ENCODE measurements at regions not wholly inside any gene's neighbourhood (a gene's known extent, or its start where the extent isn't known, plus 50 kb on each side); places are given as distances from the start of the nearest gene placed in this dataset.

GRCh38 chr18:76202322-76202721 lies 292.7 kb downstream of the ZNF516 start:
- no peak for DNase-seq (ENCODE audit: low read depth, low spot score)

DNA sequence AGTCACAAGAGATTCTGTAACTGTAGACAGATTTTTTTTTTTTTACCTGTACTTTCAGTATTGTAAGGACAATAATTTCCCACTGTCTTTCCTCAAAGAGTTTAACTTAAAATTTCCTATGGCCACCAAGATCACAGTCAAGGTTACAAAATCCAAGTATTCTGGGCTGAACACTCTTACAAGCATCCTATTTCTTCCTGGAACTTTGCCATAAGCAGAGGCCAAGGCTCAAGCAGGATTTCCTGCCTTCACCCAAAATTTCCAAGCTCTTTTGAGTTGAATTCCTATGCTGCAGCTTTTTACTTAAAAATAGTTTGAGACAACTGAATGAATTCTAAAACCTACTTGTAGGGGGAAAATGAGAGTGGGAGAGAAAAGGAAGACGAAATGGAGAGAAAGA lies 299.4 kb downstream of the ZNF516 start:
- no peak for DNase-seq (ENCODE audit: low read depth, low spot score)

DNA sequence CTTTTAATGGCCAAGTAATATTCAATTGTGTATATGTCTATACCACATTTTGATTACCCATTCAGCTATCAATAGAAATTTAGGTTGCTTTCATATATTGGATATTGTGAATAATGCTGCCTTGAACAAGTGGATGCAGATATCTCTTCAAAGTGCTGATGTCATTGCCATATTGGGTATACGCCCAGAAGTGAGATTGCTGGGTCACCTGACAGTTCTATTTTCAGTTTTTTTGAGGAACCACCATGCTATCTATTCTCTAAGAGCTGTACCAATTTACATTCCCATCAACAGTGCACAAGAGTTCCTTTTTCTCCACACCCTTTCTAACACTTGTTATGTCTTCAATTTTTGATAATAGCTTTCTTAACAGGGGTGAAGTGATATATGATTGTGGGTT lies 306.9 kb downstream of the ZNF516 start:
- DNase-seq (ENCODE audit: low read depth, low spot score) = no peak

- no peak for DNase-seq (ENCODE audit: low read depth, low spot score)
Measured at GRCh38 chr18:76179257-76179656, 315.8 kb downstream of the ZNF516 start.

DNA sequence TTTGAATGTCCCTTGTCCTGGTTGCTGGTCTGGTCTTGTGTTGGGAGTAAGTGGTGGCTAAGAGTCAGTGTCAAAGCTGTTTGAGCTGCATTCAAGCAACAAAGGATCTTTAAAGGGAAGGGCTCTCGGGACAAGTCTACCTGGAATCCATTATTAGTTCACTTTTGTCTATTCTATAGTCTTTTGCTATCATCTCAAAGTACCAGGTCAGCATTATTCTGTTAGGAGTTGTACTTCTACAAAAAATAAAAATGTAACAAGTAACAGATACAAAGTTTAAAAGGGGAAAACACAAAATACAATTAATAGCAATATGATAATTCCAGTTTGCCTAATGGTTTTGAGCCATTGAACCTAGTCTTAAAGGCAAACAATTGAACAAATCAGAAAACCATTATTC lies 317.9 kb downstream of the ZNF516 start:
- no peak for DNase-seq (ENCODE audit: low read depth, low spot score)

DNA sequence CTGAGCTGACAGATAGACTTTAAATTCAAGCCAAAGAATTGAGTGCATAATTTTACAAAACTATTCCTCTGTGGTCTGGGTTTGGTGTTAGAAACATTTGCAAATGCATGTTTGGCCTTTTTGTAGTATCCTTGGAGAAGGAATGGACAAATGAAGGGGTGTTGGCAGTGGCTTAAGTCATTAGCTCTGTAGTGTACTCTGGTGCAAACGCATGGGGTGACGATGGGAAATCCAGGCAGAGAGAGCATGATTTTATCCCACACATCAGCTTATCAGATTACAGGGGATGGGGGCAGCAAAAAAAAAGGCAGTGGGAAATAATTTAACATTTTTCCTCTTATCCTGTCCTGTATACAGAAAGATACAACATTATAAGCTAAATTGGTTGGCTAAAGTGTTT lies 320.6 kb downstream of the ZNF516 start:
- no peak for DNase-seq (ENCODE audit: low read depth, low spot score)

DNA sequence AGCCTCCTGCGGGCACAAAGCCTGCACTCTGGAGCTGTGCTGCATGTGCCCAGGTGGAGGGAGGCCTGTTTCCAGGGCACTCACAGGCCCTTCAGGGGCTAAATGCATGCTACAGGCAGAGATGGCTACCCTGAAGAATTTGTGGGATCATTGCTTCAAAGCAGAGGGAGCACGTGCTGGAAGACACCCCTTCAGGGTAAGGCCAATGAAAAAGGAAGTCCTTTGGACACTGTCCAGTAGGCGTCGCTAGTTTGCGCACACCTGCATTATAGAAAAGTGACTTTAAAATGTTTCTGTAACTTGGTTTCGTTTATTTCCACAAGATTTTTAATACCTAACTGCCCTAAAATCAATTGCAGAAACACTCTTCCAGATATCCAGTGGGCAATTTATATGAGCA lies 325.3 kb downstream of the ZNF516 start:
- no peak for DNase-seq (ENCODE audit: low read depth, low spot score)

- no peak for DNase-seq (ENCODE audit: low read depth, low spot score)
Measured at GRCh38 chr18:76167845-76168621, 327.0 kb downstream of the ZNF516 start.

- no peak for DNase-seq (ENCODE audit: low read depth, low spot score)
Measured at GRCh38 chr18:76167410-76167809, 327.6 kb downstream of the ZNF516 start.

DNA sequence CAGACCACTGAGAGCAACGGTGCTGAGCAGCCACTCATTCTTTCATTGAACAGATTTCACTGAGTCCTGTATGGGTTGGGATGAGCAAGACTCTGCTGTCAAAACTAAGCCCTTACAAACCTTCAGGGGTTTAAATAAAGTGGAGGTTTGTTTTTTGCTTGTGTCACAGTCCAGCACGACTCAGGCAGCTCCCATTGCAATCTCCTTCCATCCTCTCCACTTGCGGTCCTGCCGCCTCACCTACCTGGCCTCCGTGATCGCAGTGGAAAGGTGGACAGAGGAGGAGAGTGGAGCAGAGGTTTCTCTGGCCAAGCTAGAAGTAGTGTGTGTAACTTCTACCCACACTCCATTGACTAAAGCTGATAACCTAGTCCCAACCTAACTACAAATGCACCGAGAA lies 332.2 kb downstream of the ZNF516 start:
- no peak for DNase-seq (ENCODE audit: low read depth, low spot score)

- no peak for DNase-seq (ENCODE audit: low read depth, low spot score)
Measured at GRCh38 chr18:76161983-76162382, 333.1 kb downstream of the ZNF516 start.

DNA sequence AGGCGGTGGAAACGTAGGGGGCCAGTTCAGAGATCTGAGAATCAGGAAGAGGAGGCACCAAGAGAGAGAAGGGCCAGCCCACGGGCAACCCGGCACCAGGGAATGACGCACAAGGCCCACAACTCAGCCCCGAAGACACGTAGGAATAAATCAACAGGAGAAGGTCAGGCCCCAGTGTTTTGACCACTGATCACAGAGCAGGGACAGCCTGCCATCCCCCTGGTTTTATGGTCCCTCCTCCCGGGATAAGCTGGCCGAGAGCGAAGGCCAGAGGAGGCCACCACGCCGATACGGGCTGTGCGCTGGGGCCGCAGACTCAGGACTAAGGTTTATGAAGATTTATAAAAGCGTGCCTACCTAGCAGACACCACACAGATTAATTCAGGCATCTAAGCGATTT lies 341.4 kb downstream of the ZNF516 start:
- DNase-seq (ENCODE audit: low read depth, low spot score) = no peak

DNA sequence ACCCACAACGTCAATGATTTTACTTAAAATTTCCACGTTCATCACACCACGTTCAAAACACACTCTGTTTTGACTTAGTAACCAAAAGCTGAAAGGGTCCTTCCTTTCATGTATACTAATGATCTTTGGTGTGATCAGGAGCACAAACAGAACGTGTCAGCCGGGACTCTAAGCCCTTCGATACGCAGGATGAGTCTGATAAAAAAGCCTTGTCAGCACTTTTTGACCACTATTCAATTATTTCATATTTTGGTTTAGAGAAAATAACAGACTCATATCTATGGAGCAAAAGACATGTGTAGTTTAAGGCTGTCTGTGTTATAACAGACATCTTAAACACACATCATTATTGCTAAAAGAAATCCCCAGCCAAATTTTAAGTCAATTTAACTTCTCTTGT lies 345.3 kb downstream of the ZNF516 start:
- DNase-seq (ENCODE audit: low read depth, low spot score) = no peak

DNA sequence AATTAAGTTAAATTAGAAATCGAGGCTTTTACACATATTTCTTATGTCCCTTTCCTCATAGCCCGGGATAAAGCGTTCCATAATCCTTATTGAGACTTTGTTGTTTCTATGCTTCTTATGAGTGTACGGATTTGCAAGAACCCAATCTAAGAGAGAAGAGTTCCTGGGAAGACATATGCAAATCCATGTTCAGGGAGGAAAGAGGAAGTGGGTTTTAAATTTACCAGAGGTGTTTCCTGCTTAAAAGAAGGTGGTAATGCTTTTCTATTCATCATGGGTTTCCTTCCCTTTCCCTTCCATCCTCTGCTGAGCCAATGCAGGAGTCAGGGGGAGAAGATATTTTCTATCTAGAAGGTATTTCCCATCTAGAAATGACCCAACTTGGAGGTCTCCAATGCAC lies 345.8 kb downstream of the ZNF516 start:
- no peak for DNase-seq (ENCODE audit: low read depth, low spot score)

- no peak for DNase-seq (ENCODE audit: low read depth, low spot score)
Measured at GRCh38 chr18:76145521-76146376, 349.3 kb downstream of the ZNF516 start.

GRCh38 chr18:76144844-76145243 lies 350.2 kb downstream of the ZNF516 start:
- no peak for DNase-seq (ENCODE audit: low read depth, low spot score)

GRCh38 chr18:76142611-76143010 lies 352.4 kb downstream of the ZNF516 start:
- no peak for DNase-seq (ENCODE audit: low read depth, low spot score)

DNA sequence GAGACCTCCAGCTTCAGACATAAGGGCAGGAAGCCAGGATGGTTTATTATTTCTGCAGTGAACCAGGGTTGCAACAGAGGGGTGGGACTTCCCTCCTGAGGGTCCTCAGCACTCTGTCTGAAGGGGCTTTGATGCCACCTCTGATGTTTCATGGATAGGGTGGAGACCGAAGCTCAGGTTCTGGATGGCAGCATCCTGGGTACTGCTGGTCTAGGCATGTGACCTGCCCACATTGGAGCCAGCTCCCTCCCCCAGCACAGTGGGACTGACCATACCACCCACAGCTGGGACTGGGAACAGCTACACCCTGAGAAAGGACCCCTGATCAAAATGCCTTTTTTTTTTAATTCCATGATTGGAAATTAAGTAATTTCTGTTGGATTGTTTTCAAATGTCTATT lies 355.2 kb downstream of the ZNF516 start:
- DNase-seq (ENCODE audit: low read depth, low spot score) = no peak

DNA sequence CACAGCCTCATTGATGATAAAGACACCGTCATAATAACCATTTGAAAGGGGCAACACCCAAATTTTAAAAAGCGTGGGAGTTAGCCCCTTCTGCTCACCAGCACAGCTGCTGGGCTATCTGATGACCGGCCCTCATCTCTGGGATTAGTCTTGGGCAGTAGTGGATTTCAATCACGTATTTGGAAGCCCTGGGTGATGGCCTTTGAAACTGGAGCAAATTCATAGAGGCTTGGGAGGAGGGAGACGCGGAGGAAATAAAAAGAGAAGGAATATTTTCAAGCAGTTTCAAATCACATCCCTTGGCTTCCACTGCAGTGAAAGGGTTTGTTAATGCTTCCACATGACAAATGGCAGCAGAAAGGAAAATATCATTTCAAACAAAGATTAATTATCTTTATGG lies 357.8 kb downstream of the ZNF516 start:
- DNase-seq (ENCODE audit: low read depth, low spot score) = no peak

DNA sequence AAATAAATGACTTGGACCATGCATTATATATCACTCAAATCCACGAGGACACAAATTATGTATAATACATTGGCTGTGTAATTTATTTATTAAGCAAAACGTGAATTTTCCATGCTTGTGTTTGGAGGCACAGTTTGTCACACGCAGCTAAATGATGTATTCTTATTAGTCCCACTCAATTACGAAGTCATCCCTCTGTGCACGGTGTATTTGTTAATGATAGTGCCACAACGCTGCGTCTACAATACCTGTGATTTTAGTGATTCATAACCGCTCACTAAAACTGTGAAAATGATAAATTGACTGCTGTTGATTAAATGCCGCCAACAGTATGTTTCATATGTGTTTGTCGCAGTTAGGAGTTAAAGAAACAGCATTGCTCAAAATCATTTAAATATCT lies 358.3 kb downstream of the ZNF516 start:
- DNase-seq (ENCODE audit: low read depth, low spot score) = no peak

GRCh38 chr18:76134628-76135027 lies 360.4 kb downstream of the ZNF516 start:
- DNase-seq (ENCODE audit: low read depth, low spot score) = no peak

GRCh38 chr18:76133873-76134272 lies 361.2 kb downstream of the ZNF516 start:
- no peak for DNase-seq (ENCODE audit: low read depth, low spot score)

GRCh38 chr18:76131738-76132137 lies 363.3 kb downstream of the ZNF516 start:
- DNase-seq (ENCODE audit: low read depth, low spot score) = no peak

Data from smooth muscle cell of the brain vasculature (primary cell).